CD4-positive, alpha-beta T cell treated with Interleukin-10 for 1 hour (primary cell): ENCODE measurements at regions not wholly inside any gene's neighbourhood (a gene's known extent, or its start where the extent isn't known, plus 50 kb on each side); places are given as distances from the start of the nearest gene placed in this dataset.

Source experiments
- DNase-seq: peaks from one replicate; pipeline ENCODE4 v3.0.0-alpha.2; 2020

GRCh38 chr18:56373601-56374000, 264.8 kb downstream of the TXNL1 start:
- no peak for DNase-seq

GRCh38 chr18:56368066-56368465, 270.3 kb downstream of the TXNL1 start:
- DNase-seq = no peak

DNA sequence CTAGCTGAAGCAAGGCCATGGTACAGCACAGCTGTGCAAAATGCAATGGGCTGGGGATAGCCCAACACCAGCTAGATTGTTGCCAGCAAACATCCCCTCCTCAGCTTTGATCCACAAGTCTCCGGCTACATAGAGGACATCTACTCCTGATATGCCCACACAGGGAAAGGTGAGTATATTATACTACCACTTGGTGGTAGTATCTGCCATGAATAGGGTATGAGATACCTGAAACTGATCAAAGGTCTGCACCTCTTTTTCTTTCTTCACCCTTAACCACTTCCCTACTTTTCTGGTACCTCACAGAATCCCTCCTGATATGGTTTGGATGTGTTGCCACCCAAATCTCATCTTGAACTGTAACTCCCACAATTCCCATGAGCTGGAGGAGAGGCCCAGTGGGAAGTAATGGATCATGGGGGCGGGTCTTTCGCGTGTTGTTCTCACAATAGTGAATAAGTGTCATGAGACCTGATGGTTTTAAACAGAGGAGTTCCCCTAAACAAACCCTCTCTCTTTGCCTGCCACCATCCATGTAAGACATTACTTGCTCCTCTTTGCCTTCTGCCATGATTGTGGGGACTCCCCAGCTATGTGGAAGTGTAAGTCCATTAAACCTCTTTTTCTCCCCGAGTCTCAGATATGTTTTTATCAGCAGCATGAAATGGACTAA, 279.6 kb downstream of the TXNL1 start:
- DNase-seq = no peak

- DNase-seq = no peak
Measured at GRCh38 chr18:56353663-56354260, 284.6 kb downstream of the TXNL1 start.

DNA sequence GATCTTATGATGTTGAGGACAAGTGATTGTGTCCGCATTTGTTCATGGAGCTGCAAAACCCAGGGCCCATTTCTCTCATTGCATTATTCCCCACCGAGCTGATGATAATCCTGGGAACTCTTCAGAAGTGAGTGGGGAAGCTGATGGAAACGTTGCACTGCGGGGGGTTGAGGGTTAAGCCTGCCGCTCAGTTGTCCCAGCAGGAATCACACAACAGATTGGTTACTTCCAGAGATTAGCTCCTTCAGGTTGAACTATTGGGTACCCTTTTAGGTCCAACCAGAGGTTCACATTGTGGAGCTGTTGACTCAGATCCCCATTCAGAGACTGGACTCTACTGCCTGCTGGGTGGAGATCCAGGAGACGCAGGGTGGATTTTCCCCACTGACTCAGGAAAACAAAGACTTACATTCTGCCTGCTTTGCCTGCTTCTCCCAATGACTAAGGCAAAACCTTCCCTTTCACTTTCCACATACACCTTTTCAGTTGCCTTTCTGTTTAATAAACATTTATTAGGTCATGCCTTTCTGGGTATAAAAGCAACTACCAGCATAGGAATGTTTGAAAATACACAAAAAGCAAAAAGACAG, 286.4 kb downstream of the TXNL1 start:
- DNase-seq = no peak

GRCh38 chr18:56337507-56337906, 300.9 kb downstream of the TXNL1 start:
- no peak for DNase-seq

DNA sequence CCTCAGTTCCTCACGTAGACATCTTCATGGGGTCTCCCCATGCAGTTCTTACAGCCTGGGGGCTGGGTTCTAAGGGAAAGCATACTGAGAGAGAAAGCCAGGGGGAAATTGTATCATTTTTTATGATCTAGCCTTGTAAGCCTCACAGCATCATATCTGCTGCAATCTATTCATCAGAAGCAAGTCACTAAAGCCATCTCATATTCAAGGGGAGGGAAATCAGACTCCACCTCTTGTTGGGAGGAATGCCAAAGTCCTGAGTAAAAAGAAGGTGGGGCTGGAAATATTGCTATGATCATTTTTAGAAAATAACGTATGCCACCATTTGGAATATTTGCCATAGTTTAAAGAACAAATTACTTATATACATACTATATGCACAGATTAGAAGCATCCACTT, 304.6 kb downstream of the TXNL1 start:
- DNase-seq = no peak

- no peak for DNase-seq
Measured at GRCh38 chr18:56333146-56333545, 305.2 kb downstream of the TXNL1 start.

GRCh38 chr18:56332371-56332770, 306.0 kb downstream of the TXNL1 start:
- no peak for DNase-seq

- DNase-seq = no peak
Measured at GRCh38 chr18:56330366-56331110, 307.9 kb downstream of the TXNL1 start.

- DNase-seq = no peak
Measured at GRCh38 chr18:56329536-56329935, 308.9 kb downstream of the TXNL1 start.

- DNase-seq = no peak
Measured at GRCh38 chr18:56327191-56327885, 311.1 kb downstream of the TXNL1 start.

GRCh38 chr18:56326336-56327072, 311.9 kb downstream of the TXNL1 start:
- no peak for DNase-seq

GRCh38 chr18:56323673-56324072, 314.7 kb downstream of the TXNL1 start:
- no peak for DNase-seq

DNA sequence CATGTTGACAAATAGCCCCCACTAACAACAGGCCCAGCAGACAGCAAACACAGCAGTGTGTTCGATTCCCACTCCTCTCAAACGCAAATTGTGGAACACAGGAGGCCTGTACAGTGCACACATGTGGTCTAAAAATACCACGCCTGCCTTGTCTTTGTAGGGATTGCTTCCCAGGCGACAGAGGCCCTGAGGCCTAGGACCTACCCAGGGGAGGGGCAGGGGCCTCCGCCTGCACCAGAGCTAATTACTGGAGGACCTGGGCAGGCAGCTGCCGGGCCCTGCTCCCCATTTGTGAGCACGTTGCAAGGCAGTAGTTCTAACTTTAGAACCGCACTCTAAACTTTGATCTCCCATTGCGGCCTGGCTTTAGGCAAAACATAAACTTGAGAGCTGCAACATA, 316.0 kb downstream of the TXNL1 start:
- no peak for DNase-seq

- no peak for DNase-seq
Measured at GRCh38 chr18:56321470-56321869, 316.9 kb downstream of the TXNL1 start.

DNA sequence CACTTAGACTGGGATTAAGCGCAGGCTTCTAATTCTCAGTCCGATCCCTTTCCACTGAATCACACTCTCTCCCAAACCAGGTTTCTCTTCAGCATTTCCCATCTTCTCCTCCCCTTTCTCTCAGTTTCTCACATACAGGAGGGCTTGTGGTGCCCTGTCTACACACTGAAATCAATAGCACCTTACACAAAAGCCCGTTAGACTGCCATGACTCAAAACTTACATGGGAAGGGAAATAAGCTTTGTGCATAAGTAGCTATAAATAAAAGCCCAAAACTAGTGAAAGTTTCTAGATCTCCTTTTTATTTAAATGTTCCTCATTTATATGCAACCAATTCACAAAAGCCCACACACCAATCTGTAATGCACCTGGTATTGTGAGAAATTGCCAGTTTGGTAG, 318.4 kb downstream of the TXNL1 start:
- DNase-seq = no peak

DNA sequence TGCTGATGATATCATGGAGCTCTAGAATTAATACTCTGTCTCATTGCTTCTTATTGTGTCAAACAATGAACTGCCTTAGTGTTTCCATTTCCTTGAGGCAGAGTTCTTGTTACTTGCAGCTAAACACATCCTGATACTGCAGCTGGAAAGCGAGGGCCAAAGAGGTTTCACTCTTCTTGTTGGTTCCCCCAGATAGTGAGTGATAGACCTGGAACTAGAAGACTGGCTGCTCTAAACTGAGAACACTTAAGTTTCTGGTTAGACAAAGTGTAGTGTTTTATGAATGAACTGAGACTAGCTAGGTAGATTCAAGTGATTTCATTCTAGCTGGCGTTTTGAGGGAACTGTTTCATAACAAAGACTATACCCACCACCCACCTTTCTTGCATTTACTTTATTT, 321.7 kb downstream of the TXNL1 start:
- DNase-seq = no peak

DNA sequence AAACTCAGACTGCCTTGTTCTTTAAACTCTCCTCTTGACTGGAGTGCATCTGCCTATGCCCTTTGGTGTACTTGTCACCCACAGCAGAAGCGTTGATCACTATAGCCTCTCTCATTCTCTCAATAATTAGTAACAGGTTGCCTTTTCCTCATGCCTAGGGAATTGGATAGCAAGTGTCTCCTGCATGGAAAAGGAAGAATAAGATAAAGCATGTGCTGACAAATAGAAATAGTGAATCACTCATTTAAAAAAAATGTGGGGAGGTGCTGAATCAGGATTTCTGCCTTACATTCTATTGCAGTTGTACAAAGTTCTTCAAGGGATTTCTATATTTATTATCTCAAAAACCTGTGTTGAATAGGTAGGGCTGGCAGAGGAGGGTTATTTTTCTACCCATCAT, 323.0 kb downstream of the TXNL1 start:
- DNase-seq = no peak

- no peak for DNase-seq
Measured at GRCh38 chr18:56314396-56314795, 324.0 kb downstream of the TXNL1 start.

GRCh38 chr18:56312551-56313335, 325.6 kb downstream of the TXNL1 start:
- no peak for DNase-seq

DNA sequence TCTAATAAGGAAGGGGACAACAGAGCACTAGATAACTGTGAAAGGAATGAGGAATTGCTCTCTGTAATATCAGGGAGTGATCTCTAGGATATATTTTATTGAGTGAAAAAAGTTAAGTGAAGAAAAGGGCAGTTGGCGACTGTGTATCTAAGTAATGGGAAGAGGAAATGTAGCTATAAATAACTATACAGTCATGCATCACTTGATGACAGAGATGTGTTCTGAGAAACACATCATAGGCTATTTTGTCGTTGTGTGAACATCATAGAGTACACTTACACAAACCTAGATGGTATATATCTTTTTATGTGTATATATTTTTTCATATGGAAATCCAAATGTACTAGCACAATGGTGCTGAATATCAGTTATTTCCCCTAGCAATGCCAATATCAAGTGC, 329.3 kb downstream of the TXNL1 start:
- DNase-seq = no peak
